ENCODE measurements at regions not wholly inside any gene's neighbourhood (a gene's known extent, or its start where the extent isn't known, plus 50 kb on each side); places are given as distances from the start of the nearest gene placed in this dataset.
"Not testable (repeated sequence)": the region's sequence is repeated elsewhere in the genome, so short reads cannot be mapped to it uniquely, and the experiment has no call there.

DNA sequence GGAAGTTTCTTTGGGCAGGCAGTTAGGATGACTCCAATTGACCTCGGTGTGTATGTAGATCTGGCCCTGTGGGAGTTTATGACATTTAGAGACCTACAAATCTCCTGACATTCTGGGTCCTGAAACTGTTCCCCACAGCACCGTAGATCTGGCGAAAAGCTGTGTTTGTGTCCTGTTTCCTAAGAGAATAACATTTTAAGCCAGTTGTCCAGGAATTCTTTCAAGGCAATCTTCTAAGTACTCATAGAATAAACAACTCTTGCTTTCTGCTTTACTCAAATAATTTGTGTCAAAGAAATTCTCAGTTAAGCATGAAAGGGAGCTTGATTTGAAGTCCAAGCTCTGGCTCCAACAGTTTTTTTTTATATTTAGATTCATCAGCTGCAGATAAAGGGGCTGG is 78.5 kb upstream of the ELAC2 start:
- Mint-ChIP-seq H3K9me3 (no peaks in the 10 kb centered on the region), H3K36me3 (ENCODE audit: low read depth) (no peaks in the 10 kb centered on the region), H3K4me3 (no peak overlapping the region), H3K27me3 (ENCODE audit: low read depth) (no peaks in the 10 kb centered on the region), H3K27ac (ENCODE audit: unreplicated experiment) (no peak overlapping the region), H3K4me1 (peaks cover 21% of the 10 kb centered on the region)
- TF ChIP-seq, protein P1, sequence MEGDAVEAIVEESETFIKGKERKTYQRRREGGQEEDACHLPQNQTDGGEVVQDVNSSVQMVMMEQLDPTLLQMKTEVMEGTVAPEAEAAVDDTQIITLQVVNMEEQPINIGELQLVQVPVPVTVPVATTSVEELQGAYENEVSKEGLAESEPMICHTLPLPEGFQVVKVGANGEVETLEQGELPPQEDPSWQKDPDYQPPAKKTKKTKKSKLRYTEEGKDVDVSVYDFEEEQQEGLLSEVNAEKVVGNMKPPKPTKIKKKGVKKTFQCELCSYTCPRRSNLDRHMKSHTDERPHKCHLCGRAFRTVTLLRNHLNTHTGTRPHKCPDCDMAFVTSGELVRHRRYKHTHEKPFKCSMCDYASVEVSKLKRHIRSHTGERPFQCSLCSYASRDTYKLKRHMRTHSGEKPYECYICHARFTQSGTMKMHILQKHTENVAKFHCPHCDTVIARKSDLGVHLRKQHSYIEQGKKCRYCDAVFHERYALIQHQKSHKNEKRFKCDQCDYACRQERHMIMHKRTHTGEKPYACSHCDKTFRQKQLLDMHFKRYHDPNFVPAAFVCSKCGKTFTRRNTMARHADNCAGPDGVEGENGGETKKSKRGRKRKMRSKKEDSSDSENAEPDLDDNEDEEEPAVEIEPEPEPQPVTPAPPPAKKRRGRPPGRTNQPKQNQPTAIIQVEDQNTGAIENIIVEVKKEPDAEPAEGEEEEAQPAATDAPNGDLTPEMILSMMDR (conservative IDR thresholded peaks at IDR 0.05), result no peak
- DNase-seq (ENCODE audit: low read depth, low spot score), result no peak

- DNase-seq (ENCODE audit: low read depth, low spot score); H3K27me3 Mint-ChIP-seq (ENCODE audit: low read depth); H3K4me1 Mint-ChIP-seq; H3K36me3 Mint-ChIP-seq (ENCODE audit: low read depth); H3K27ac Mint-ChIP-seq (ENCODE audit: unreplicated experiment); H3K9me3 Mint-ChIP-seq; H3K4me3 Mint-ChIP-seq: not testable (repeated sequence)
Measured at GRCh38 chr17:13092010-13092409, 74.2 kb upstream of the ELAC2 start.

DNA sequence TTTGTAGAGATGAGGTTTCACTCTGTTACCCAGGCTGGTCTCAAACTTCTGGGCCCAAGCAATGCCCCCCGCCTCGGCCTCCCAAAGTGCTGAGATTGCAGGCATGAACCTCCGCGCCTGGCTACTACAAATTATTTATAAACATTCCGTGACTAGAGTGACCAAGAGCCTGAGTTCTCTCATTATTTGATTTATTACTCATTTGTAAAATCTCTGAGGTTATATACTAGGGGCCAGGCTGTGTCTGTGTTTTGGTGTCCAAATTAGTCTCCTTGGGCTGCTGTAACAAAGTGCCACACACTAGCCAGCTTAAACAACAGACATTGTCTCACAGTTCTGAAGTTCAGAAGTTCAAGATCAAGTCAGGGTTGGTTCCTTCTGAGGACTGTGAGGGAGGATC is 70.8 kb upstream of the ELAC2 start:
- H3K27me3 Mint-ChIP-seq (ENCODE audit: low read depth), result no peaks in the 10 kb centered on the region
- H3K36me3 Mint-ChIP-seq (ENCODE audit: low read depth), result no peaks in the 10 kb centered on the region
- no peak overlapping the region for H3K27ac Mint-ChIP-seq (ENCODE audit: unreplicated experiment)
- no peak for DNase-seq (ENCODE audit: low read depth, low spot score)
- H3K4me1 Mint-ChIP-seq, result no peaks in the 10 kb centered on the region
- H3K9me3 Mint-ChIP-seq, result no peaks in the 10 kb centered on the region
- TF ChIP-seq, protein P1 (conservative IDR thresholded peaks at IDR 0.05), result no peak
- H3K4me3 Mint-ChIP-seq, result no peak overlapping the region

DNA sequence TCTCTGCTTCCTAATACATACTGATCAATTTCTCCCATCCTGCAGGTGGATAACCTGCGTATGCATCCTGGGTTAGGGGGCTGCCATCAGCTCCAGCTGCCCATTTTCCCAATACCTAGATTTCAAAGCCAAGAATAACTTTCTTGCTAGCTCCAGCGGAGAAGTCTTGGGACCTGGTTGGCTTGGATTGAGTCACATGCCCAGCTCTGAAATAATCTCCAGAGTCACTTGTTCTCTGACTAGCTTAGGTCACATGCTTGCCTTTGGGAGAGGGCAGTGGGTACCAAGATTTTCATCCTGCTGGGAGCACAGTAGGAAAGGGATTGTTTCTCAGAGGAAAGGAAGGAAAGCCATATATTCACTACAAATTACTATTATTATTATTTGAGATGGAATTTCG is 70.0 kb upstream of the ELAC2 start:
- no peak overlapping the region for H3K4me3 Mint-ChIP-seq
- no peaks in the 10 kb centered on the region for H3K36me3 Mint-ChIP-seq (ENCODE audit: low read depth)
- DNase-seq (ENCODE audit: low read depth, low spot score), result no peak
- H3K9me3 Mint-ChIP-seq, result no peaks in the 10 kb centered on the region
- TF ChIP-seq, protein P1 (conservative IDR thresholded peaks at IDR 0.05), result no peak
- no peak overlapping the region for H3K27ac Mint-ChIP-seq (ENCODE audit: unreplicated experiment)
- H3K4me1 Mint-ChIP-seq, result no peaks in the 10 kb centered on the region
- H3K27me3 Mint-ChIP-seq (ENCODE audit: low read depth), result no peaks in the 10 kb centered on the region

- Mint-ChIP-seq H3K27me3 (ENCODE audit: low read depth) (no peaks in the 10 kb centered on the region), H3K36me3 (ENCODE audit: low read depth) (no peaks in the 10 kb centered on the region), H3K4me1 (no peaks in the 10 kb centered on the region), H3K27ac (ENCODE audit: unreplicated experiment) (no peak overlapping the region), H3K4me3 (no peak overlapping the region), H3K9me3 (peaks cover 4% of the 10 kb centered on the region)
- DNase-seq (ENCODE audit: low read depth, low spot score), result no peak
- TF ChIP-seq, protein P1 (conservative IDR thresholded peaks at IDR 0.05), result no peak
Measured at GRCh38 chr17:13086142-13086769, 68.4 kb upstream of the ELAC2 start.

DNA sequence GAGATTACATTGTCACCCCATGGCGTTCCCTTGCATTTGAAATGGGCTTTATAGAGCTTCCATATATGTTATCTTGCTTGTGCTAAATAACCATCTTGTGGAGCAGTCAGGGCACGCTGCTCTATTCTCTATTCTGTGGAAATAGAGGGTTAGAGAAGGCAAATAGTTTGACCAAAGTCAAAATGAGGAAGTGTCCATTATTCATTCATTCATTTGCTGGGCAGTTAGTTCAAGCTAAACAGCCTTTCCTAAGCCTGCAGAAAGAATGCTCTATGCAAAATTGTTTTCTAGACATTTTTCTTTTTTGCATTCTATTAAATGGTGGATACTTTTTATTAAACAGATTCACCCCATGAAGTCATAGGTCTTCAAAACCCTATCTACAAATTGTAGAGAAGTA is 67.8 kb upstream of the ELAC2 start:
- TF ChIP-seq, protein P1 (conservative IDR thresholded peaks at IDR 0.05), result no peak
- Mint-ChIP-seq H3K4me1 (no peaks in the 10 kb centered on the region), H3K27ac (ENCODE audit: unreplicated experiment) (no peak overlapping the region), H3K36me3 (ENCODE audit: low read depth) (no peaks in the 10 kb centered on the region), H3K27me3 (ENCODE audit: low read depth) (no peaks in the 10 kb centered on the region), H3K9me3 (peaks cover 4% of the 10 kb centered on the region), H3K4me3 (no peak overlapping the region)
- DNase-seq (ENCODE audit: low read depth, low spot score), result no peak
